GM23248 (cell line): ENCODE measurements at regions not wholly inside any gene's neighbourhood (a gene's known extent, or its start where the extent isn't known, plus 50 kb on each side); places are given as distances from the start of the nearest gene placed in this dataset.

Experiments used
- DNase-seq: peaks from one replicate; pipeline ENCODE4 v3.0.0-alpha.2; 2015
- H2AFZ ChIP-seq: fragments of 200-600 bp; sonication (generic); 2 replicates; pipeline ENCODE4 v1.6.1; 2016; ENCODE audit warnings: antibody characterized with exemption
- H3F3A ChIP-seq: fragments of 200-600 bp; sonication (generic); 2 replicates; pipeline ENCODE4 v1.6.1; 2016; ENCODE audit warnings: mild to moderate bottlenecking, antibody characterized with exemption, mixed run types; ENCODE audit not compliant: insufficient read depth
- H3K27ac ChIP-seq: fragments of 200-600 bp; sonication (generic); 2 replicates; pipeline ENCODE4 v1.5.1; 2016; ENCODE audit warnings: mild to moderate bottlenecking
- H3K27me3 ChIP-seq: fragments of 200-600 bp; sonication (generic); replicated peaks from 2 replicates; pipeline ENCODE4 v1.6.1; 2016; ENCODE audit warnings: mild to moderate bottlenecking; ENCODE audit not compliant: insufficient read depth
- H3K36me3 ChIP-seq: fragments of 200-600 bp; sonication (generic); 2 replicates; pipeline ENCODE4 v1.6.1; 2016; ENCODE audit warnings: low read depth, mild to moderate bottlenecking
- H3K4me1 ChIP-seq: fragments of 200-600 bp; sonication (generic); 2 replicates; pipeline ENCODE4 v1.6.1; 2016; ENCODE audit warnings: mild to moderate bottlenecking; ENCODE audit not compliant: insufficient read depth
- H3K4me2 ChIP-seq: fragments of 200-600 bp; sonication (generic); one replicate; pipeline ENCODE4 v1.6.1; 2016; ENCODE audit warnings: mild to moderate bottlenecking; ENCODE audit not compliant: unreplicated experiment
- H3K4me3 ChIP-seq: fragments of 200-600 bp; sonication (generic); 2 replicates; pipeline ENCODE4 v1.5.1; 2016; ENCODE audit warnings: mild to moderate bottlenecking
- H3K79me2 ChIP-seq: fragments of 200-600 bp; sonication (generic); 2 replicates; pipeline ENCODE4 v1.6.1; 2016; ENCODE audit warnings: mild to moderate bottlenecking; ENCODE audit not compliant: insufficient read depth
- H3K9ac ChIP-seq: fragments of 200-600 bp; sonication (generic); 2 replicates; pipeline ENCODE4 v1.6.1; 2016; ENCODE audit warnings: mild to moderate bottlenecking
- H3K9me2 ChIP-seq: fragments of 200-600 bp; sonication (generic); 2 replicates; pipeline ENCODE4 v1.6.1; 2016; ENCODE audit warnings: mixed run types, mild to moderate bottlenecking, moderate library complexity; ENCODE audit not compliant: insufficient read depth
- H3K9me3 ChIP-seq: fragments of 200-600 bp; sonication (generic); one replicate; pipeline ENCODE4 v1.6.1; 2017; ENCODE audit warnings: low read depth
- H4K20me1 ChIP-seq: fragments of 200-600 bp; sonication (generic); 2 replicates; pipeline ENCODE4 v1.6.0; 2016; ENCODE audit not compliant: insufficient read depth
- EZH2 ChIP-seq: fragments of 200-600 bp; sonication (generic); IDR thresholded peaks from 2 replicates; pipeline ENCODE4 v1.6.1; 2018; ENCODE audit warnings: antibody characterized with exemption, mild to moderate bottlenecking; ENCODE audit not compliant: insufficient read depth, poor library complexity, severe bottlenecking
- EZH2phosphoT487 ChIP-seq: fragments of 200-600 bp; sonication (generic); IDR thresholded peaks from 2 replicates; pipeline ENCODE4 v1.6.1; 2018; ENCODE audit warnings: antibody characterized with exemption, moderate library complexity, mild to moderate bottlenecking, low read depth; ENCODE audit not compliant: insufficient read depth
- WGBS, 2 experiments: methylation state at CpG; one replicate each; pipeline ENCODE4 v1.1.6; 2015 to 2017; ENCODE audit warnings: low lambda C conversion rate in 2 of 2, low coverage in 1 of 2; ENCODE audit errors: missing lambda C conversion rate in 2 of 2; 5-methylcytosine and 5-hydroxymethylcytosine counted together
- in situ Hi-C: fragments of 300-500 bp; cut with MboI; formaldehyde crosslinking; loops from 2 replicates; pipeline ENCODE4 v1.15.0; 2020

DNA sequence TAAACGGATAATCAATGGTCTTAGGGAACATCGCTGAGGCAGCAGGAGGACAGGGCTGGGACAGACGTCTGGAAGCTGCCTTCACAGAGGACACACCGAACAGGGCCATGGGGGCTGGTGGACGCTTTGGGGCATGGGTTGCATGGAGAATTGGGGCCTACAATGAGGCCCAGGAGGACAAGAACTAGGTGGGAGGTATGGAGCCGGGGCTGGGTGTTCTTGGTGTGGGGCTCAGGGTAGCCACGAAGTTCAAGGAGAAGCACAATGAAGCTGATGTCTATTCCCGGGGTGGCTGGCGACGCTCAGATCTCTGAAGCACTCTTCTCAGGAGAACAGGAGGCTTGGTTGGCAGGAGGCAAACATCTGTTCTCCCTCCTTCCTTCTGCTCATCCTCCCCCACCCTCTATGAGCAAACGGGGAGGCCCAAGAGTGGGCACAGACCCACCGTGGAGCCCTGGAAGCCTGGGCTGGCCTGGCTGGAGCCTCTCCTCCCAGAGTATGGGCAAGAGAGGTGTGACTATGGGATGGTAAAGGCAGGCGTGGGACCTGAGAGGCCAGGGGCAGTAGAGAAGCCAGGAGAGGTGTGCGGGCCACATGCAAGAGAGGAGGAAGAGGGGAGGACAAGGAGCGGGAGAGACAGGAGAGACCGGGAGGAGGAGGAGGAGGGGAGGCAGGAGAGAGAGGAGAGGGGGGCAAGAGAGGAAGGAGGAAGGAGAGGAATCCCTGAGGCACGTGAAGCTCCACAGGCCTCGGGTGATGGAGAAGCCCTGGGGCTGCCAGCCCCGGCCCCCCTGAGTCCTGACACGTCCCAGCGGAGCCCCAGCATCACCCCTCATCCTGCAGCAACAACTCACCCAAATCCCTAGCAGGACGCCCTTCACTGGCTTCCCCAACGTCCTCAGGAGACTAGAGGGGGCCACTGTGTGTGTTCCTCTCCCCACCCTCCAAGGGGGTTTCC is 159.1 kb downstream of the OLFM1 start:
- H3K4me1 ChIP-seq, result no peaks in the 10 kb centered on the region
- peaks cover 18% of the 10 kb centered on the region for H3K27me3 ChIP-seq
- no peak overlapping the region for H2AFZ ChIP-seq
- no peaks in the 10 kb centered on the region for H3K79me2 ChIP-seq
- H3K9me2 ChIP-seq, result no peaks in the 10 kb centered on the region
- H3F3A ChIP-seq, result no peaks in the 10 kb centered on the region
- no peak overlapping the region for H3K4me2 ChIP-seq
- TF ChIP-seq EZH2phosphoT487 (no peak), EZH2 (no peak)
- no peak overlapping the region for H3K27ac ChIP-seq
- in situ Hi-C loops, result no loop called here
- H4K20me1 ChIP-seq, result no peaks in the 10 kb centered on the region
- H3K9me3 ChIP-seq, result no peaks in the 10 kb centered on the region
- H3K4me3 ChIP-seq, result no peak overlapping the region
- 27 to 31% methylated on average over 19 to 23 of the region's 23 CpGs for WGBS, 2 experiments
- H3K9ac ChIP-seq, result no peak overlapping the region
- DNase-seq, result no peak
- H3K36me3 ChIP-seq, result no peaks in the 10 kb centered on the region

- 48 to 53% methylated on average over 15 to 27 of the region's 27 CpGs for WGBS, 2 experiments
- Histone ChIP-seq H2AFZ (no peak overlapping the region), H3K4me2 (no peak overlapping the region), H4K20me1 (no peaks in the 10 kb centered on the region), H3K4me1 (no peaks in the 10 kb centered on the region), H3K27me3 (peaks cover 18% of the 10 kb centered on the region), H3K9ac (no peak overlapping the region), H3K9me3 (no peaks in the 10 kb centered on the region), H3K36me3 (no peaks in the 10 kb centered on the region), H3K4me3 (no peak overlapping the region), H3K9me2 (no peaks in the 10 kb centered on the region), H3K27ac (no peak overlapping the region), H3F3A (no peaks in the 10 kb centered on the region), H3K79me2 (no peaks in the 10 kb centered on the region)
- in situ Hi-C loops, result no loop called here
- DNase-seq, result no peak
- TF ChIP-seq EZH2 (no peak), EZH2phosphoT487 (no peak)
Observed at GRCh38 chr9:135247227-135247930, 159.9 kb downstream of the OLFM1 start.

GRCh38 chr9:135248111-135248510 is 160.6 kb downstream of the OLFM1 start:
- H3K9ac ChIP-seq, result no peak overlapping the region
- no peak overlapping the region for H3K27ac ChIP-seq
- 38 to 48% methylated on average over 8 of the region's 8 CpGs for WGBS, 2 experiments
- no peak overlapping the region for H3K4me3 ChIP-seq
- no peak for TF ChIP-seq EZH2
- TF ChIP-seq EZH2phosphoT487, result no peak
- in situ Hi-C loops, result no loop called here
- H3K36me3 ChIP-seq, result no peaks in the 10 kb centered on the region
- H3K27me3 ChIP-seq, result peaks cover 18% of the 10 kb centered on the region
- DNase-seq, result no peak
- no peaks in the 10 kb centered on the region for H3K9me2 ChIP-seq
- no peak overlapping the region for H2AFZ ChIP-seq
- no peaks in the 10 kb centered on the region for H3K4me1 ChIP-seq
- no peak overlapping the region for H3K4me2 ChIP-seq
- H3K79me2 ChIP-seq, result no peaks in the 10 kb centered on the region
- no peaks in the 10 kb centered on the region for H3F3A ChIP-seq
- H4K20me1 ChIP-seq, result no peaks in the 10 kb centered on the region
- H3K9me3 ChIP-seq, result no peaks in the 10 kb centered on the region

- Histone ChIP-seq H3K4me1 (no peaks in the 10 kb centered on the region), H3F3A (no peaks in the 10 kb centered on the region), H3K36me3 (no peaks in the 10 kb centered on the region), H2AFZ (no peak overlapping the region), H3K9ac (no peak overlapping the region), H3K4me3 (no peak overlapping the region), H3K27ac (no peak overlapping the region), H3K27me3 (peaks cover 18% of the 10 kb centered on the region), H4K20me1 (no peaks in the 10 kb centered on the region), H3K4me2 (no peak overlapping the region), H3K79me2 (no peaks in the 10 kb centered on the region), H3K9me2 (no peaks in the 10 kb centered on the region), H3K9me3 (no peaks in the 10 kb centered on the region)
- 69 to 79% methylated on average over 11 to 12 of the region's 12 CpGs for WGBS, 2 experiments
- in situ Hi-C loops, result no loop called here
- no peak for DNase-seq
- no peak for TF ChIP-seq EZH2phosphoT487
- no peak for TF ChIP-seq EZH2
Observed at GRCh38 chr9:135248721-135249120, 161.3 kb downstream of the OLFM1 start.
